ENCODE measurements at regions not wholly inside any gene's neighbourhood (a gene's known extent, or its start where the extent isn't known, plus 50 kb on each side); places are given as distances from the start of the nearest gene placed in this dataset.

DNA sequence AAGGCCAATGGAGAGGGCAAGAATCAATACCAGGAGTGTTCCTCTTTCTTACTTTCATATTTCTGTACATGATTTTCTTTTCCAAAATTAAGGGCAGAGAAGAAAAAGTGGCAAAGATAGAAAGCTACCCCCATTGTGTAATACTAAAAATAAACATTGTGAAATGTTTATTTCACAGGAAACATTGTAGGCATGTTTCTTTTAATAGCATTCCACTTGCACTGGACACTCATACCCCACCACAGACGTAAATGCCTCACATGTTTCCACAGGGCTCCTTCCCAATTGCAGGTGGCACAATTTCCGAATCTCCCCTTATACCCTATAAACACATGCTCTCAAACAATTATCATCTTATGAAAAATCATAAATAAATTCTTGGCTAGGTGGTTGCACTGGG lies 645.1 kb upstream of the SETBP1 start:
- TF ChIP-seq, protein P1, sequence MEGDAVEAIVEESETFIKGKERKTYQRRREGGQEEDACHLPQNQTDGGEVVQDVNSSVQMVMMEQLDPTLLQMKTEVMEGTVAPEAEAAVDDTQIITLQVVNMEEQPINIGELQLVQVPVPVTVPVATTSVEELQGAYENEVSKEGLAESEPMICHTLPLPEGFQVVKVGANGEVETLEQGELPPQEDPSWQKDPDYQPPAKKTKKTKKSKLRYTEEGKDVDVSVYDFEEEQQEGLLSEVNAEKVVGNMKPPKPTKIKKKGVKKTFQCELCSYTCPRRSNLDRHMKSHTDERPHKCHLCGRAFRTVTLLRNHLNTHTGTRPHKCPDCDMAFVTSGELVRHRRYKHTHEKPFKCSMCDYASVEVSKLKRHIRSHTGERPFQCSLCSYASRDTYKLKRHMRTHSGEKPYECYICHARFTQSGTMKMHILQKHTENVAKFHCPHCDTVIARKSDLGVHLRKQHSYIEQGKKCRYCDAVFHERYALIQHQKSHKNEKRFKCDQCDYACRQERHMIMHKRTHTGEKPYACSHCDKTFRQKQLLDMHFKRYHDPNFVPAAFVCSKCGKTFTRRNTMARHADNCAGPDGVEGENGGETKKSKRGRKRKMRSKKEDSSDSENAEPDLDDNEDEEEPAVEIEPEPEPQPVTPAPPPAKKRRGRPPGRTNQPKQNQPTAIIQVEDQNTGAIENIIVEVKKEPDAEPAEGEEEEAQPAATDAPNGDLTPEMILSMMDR (IDR thresholded peaks at IDR 0.05), result no peak
- no peak for TF ChIP-seq POLR2A (IDR thresholded peaks at IDR 0.05)
